HG02970 (cell line): ENCODE measurements at regions not wholly inside any gene's neighbourhood (a gene's known extent, or its start where the extent isn't known, plus 50 kb on each side); places are given as distances from the start of the nearest gene placed in this dataset.

Experiments used
- ATAC-seq: cut with Tn5 transposase; IDR thresholded peaks from one replicate; pipeline ENCODE4 v1.9.1; 2021; ENCODE audit warnings: mild to moderate bottlenecking, moderate library complexity, moderate number of reproducible peaks; ENCODE audit not compliant: unreplicated experiment, low FRiP score

- ATAC-seq = no peak
These were observed 458.0 kb upstream of the HS6ST1 start for GRCh38 chr2:128776461-128777195.

GRCh38 chr2:128777196-128778035 is 458.7 kb upstream of the HS6ST1 start:
- no peak for ATAC-seq

GRCh38 chr2:128778843-128779242 is 460.2 kb upstream of the HS6ST1 start:
- no peak for ATAC-seq

GRCh38 chr2:128779301-128780095 is 460.8 kb upstream of the HS6ST1 start:
- no peak for ATAC-seq

- ATAC-seq = no peak
These were observed 461.9 kb upstream of the HS6ST1 start for GRCh38 chr2:128780434-128781080.

GRCh38 chr2:128781166-128781565 is 462.5 kb upstream of the HS6ST1 start:
- no peak for ATAC-seq

GRCh38 chr2:128781585-128782385 is 463.1 kb upstream of the HS6ST1 start:
- ATAC-seq = no peak

- no peak for ATAC-seq
These were observed 463.9 kb upstream of the HS6ST1 start for GRCh38 chr2:128782411-128783192.

GRCh38 chr2:128783193-128783671 is 464.6 kb upstream of the HS6ST1 start:
- no peak for ATAC-seq

GRCh38 chr2:128783896-128784295 is 465.2 kb upstream of the HS6ST1 start:
- no peak for ATAC-seq

GRCh38 chr2:128784626-128785306 is 466.1 kb upstream of the HS6ST1 start:
- ATAC-seq = no peak

- no peak for ATAC-seq
These were observed 467.6 kb upstream of the HS6ST1 start for GRCh38 chr2:128786316-128786715.

GRCh38 chr2:128786741-128787478 is 468.2 kb upstream of the HS6ST1 start:
- ATAC-seq = no peak

GRCh38 chr2:128787616-128788015 is 468.9 kb upstream of the HS6ST1 start:
- no peak for ATAC-seq

GRCh38 chr2:128788636-128789220 is 470.1 kb upstream of the HS6ST1 start:
- no peak for ATAC-seq

- ATAC-seq = no peak
These were observed 470.6 kb upstream of the HS6ST1 start for GRCh38 chr2:128789221-128789620.

- no peak for ATAC-seq
These were observed 471.2 kb upstream of the HS6ST1 start for GRCh38 chr2:128789776-128790455.
